Activated T-cell treated with anti-CD3 and anti-CD28 coated beads, Interleukin-2, amount 50 U/mL, for 24 hours (primary cell): ENCODE measurements at regions not wholly inside any gene's neighbourhood (a gene's known extent, or its start where the extent isn't known, plus 50 kb on each side); places are given as distances from the start of the nearest gene placed in this dataset.
"Not testable (repeated sequence)": the region's sequence is repeated elsewhere in the genome, so short reads cannot be mapped to it uniquely, and the experiment has no call there.

Source experiments
- DNase-seq: peaks from one replicate; pipeline ENCODE4 v3.0.0-alpha.2; 2020
- H3K27ac Mint-ChIP-seq: 2 replicates; pipeline ENCODE4 v1.8.0; 2020; ENCODE audit warnings: mild to moderate bottlenecking, mixed read lengths
- H3K27me3 Mint-ChIP-seq: 2 replicates; pipeline ENCODE4 v1.8.0; 2020; ENCODE audit warnings: mixed read lengths
- H3K36me3 Mint-ChIP-seq: 2 replicates; pipeline ENCODE4 v1.8.0; 2020; ENCODE audit warnings: low read depth, mixed read lengths
- H3K4me1 Mint-ChIP-seq: 2 replicates; pipeline ENCODE4 v1.8.0; 2020; ENCODE audit warnings: low read depth, mixed read lengths
- H3K4me3 Mint-ChIP-seq: 2 replicates; pipeline ENCODE4 v1.8.0; 2020; ENCODE audit warnings: mild to moderate bottlenecking, moderate library complexity, mixed read lengths
- H3K9me3 Mint-ChIP-seq: 2 replicates; pipeline ENCODE4 v1.8.0; 2020; ENCODE audit warnings: mixed read lengths

DNA sequence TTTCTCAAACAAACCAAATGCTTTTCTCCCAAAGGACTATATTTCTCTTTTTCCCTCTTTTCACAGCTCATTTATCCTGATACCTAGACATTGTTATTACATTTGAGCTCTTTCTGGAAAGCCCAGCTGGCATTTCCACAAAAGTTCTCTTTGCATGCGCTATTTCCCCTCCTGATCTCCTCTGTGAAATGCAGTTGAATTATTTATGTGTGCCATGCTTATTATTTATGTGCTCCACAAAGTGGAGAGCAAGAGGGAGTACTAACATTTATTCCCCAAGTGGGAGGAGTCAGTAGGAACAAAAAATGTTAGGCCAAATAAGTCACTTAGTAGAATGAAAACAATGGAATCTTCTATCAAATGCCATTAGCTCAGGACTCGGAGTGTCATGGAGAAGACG lies 626.6 kb upstream of the IGFBP7 start:
- no peaks in the 10 kb centered on the region for H3K36me3 Mint-ChIP-seq
- H3K27ac Mint-ChIP-seq: no peak overlapping the region
- H3K4me3 Mint-ChIP-seq: no peak overlapping the region
- H3K27me3 Mint-ChIP-seq: no peaks in the 10 kb centered on the region
- DNase-seq: no peak
- H3K9me3 Mint-ChIP-seq: peaks cover 11% of the 10 kb centered on the region
- no peaks in the 10 kb centered on the region for H3K4me1 Mint-ChIP-seq

DNA sequence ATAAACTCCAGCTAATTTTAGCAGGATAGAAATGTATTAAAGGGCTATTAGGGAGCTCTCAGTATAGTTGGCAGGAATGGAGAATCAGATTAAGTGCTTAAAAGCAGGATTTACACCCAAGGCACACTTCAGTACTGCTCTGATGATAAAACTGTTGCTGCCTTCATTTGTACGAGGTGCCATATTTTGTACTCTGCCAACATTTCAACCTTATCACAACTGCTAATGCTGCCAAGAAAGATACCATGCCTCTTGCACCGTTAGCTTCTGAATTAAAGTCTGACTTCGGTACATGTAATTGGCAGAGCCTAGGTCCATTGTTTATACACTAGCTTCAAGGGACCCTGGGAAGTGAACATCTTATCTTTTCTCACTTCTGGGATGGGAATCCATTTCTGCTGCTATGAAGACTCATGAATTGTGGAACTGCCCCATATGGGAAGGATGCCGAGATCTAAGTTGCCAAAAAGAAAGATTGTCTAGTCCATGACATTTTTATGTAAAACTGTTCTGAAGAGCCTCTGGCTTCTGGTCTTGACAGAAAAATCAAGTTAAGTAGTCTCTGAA lies 624.0 kb upstream of the IGFBP7 start:
- Mint-ChIP-seq H3K9me3 (peaks cover 11% of the 10 kb centered on the region), H3K27ac (no peak overlapping the region), H3K27me3 (no peaks in the 10 kb centered on the region), H3K4me1 (no peaks in the 10 kb centered on the region), H3K4me3 (no peak overlapping the region), H3K36me3 (no peaks in the 10 kb centered on the region)
- DNase-seq: no peak

DNA sequence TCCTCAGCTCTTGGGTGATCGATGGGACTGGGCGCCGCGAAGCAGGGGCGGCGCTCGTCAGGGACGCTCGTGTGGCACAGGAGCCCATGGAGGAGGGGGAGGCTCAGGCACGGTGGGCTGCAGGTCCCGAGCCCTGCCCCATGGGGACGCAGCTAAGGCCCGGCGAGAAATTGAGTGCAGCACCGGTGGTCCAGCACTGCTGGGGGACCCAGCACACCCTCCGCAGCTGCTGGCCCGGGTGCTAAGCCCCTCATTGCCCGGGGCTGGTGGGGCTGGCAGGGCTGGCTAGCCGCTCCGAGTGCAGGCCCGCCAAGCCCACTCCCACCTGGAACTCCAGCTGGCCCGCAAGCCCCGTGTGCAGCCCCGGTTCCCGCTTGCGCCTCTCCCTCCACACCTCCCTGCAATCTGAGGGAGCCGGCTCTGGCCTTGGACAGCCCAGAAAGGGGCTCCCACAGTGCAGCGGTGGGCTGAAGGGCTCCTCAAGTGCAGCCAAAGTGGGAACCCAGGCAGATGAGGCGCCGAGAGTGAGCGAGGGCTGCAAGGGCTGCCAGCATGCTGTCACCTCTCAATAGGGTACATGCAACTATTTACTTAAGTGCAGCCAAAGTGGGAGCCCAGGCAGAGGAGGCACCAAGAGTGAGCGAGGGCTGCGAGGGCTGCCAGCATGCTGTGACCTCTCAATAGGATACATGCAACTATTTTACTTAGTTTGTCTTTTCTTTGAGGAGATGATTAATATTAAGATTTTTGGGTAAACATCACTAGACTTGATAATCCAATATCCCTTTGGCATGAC lies 619.8 kb upstream of the IGFBP7 start:
- H3K36me3 Mint-ChIP-seq, H3K27me3 Mint-ChIP-seq, H3K27ac Mint-ChIP-seq, H3K4me1 Mint-ChIP-seq, H3K9me3 Mint-ChIP-seq, DNase-seq, H3K4me3 Mint-ChIP-seq: not testable (repeated sequence)

DNA sequence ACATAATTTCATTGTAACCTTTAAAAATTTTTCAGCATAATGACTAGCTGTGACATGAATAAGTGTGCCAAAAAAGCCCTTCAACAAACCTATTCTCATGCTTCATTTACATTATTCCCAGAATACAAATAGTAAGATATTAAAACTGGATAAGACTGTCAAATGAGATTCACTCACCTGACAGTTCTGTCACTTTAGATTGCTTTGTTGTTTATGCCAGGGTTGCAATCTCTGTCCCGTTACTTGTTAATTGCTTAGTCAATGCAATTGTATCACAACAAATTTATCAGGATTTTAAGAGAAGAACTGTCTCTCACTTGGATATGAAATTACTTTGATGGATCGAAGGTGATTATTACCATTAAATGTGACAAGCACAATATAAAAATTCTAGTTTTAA lies 616.0 kb upstream of the IGFBP7 start:
- DNase-seq: no peak
- Mint-ChIP-seq H3K4me1 (no peaks in the 10 kb centered on the region), H3K4me3 (no peak overlapping the region), H3K36me3 (no peaks in the 10 kb centered on the region), H3K9me3 (peaks cover 15% of the 10 kb centered on the region), H3K27me3 (no peaks in the 10 kb centered on the region), H3K27ac (no peak overlapping the region)

DNA sequence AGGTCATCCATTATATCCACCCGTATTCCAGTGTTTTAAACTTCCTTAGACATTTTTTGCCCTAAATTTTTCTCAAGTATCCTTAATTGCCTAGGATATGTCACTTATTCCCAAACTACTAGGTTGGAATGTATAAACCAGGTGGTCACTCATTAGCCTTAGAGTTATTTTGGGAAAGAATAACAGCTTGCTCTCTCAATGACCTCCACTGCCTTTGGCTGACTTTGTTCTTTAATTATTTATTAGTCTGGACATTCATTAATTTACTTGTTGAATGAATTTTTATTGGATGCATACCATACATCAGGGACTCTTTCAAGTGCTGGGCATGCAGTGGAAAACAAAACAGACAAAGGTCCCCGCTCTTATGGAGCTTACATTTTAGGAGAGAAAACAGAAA lies 609.3 kb upstream of the IGFBP7 start:
- Mint-ChIP-seq H3K4me1 (no peaks in the 10 kb centered on the region), H3K9me3 (peaks cover 17% of the 10 kb centered on the region), H3K36me3 (no peaks in the 10 kb centered on the region), H3K27ac (no peak overlapping the region), H3K4me3 (no peak overlapping the region), H3K27me3 (no peaks in the 10 kb centered on the region)
- DNase-seq: no peak

DNA sequence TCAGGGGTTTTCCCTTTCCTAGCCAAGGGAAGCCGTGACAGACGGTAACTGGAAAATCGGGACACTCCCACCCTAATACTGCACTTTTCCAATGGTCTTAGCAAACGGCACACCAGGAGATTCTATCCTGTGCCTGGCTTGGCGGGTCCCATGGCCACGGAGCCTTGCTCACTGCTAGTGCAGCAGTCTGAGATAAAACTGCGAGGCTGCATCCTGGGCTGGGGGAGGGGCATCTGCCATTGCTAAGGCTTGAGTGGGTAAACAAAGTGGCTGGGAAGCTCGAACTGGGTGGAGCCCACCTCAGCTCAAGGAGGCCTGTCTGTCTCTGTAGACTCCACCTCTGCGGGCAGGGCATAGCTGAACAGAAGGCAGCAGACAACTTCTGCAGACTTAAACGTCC lies 604.1 kb upstream of the IGFBP7 start:
- DNase-seq: not testable (repeated sequence)

DNA sequence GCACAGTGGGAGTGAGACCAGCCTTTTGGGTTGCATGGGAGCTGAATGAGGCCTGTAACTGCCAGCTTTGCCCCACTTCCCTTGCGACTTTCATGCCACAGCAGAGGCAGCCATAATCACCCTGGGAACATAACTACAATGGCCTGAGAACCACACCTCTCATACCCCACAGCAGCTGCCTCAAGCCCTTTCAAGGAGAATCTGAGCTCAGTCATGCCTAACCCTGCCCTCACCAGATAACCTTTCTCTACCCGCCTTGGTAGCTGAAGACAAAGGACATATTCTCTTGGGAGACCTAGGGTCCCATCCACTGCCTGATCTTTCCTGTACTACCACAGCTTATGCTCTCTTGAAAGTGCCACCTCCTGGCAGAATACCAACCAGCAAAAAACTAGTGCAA lies 599.9 kb upstream of the IGFBP7 start:
- H3K27me3 Mint-ChIP-seq: no peaks in the 10 kb centered on the region
- no peak for DNase-seq
- H3K4me1 Mint-ChIP-seq: no peaks in the 10 kb centered on the region
- no peak overlapping the region for H3K27ac Mint-ChIP-seq
- peaks cover 12% of the 10 kb centered on the region for H3K9me3 Mint-ChIP-seq
- H3K36me3 Mint-ChIP-seq: no peaks in the 10 kb centered on the region
- no peak overlapping the region for H3K4me3 Mint-ChIP-seq

More for the DNA sequence above, 604.1 kb upstream of the IGFBP7 start:
- H3K27me3 Mint-ChIP-seq, H3K27ac Mint-ChIP-seq, H3K9me3 Mint-ChIP-seq, H3K4me1 Mint-ChIP-seq, H3K36me3 Mint-ChIP-seq, H3K4me3 Mint-ChIP-seq: not testable (repeated sequence)

DNA sequence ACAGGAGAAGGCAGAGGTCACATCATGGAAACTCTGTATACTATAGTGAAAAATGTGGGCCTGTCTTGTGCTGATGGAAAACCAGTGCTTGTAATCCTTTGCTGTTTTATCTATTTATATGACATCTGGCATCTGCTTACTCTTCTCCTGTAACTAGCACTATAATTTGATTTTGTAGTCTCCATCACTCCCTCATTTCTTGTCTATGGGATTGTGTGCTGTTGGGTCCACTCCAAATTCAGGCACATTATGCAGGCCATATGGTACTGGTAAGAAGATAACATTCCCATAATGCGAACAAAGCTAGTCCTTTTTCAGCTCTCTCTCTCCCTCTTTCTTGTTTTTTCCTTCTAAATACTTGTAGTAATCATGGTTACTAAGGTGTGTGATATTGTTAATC lies 581.2 kb upstream of the IGFBP7 start:
- H3K27ac Mint-ChIP-seq: no peak overlapping the region
- peaks cover 14% of the 10 kb centered on the region for H3K9me3 Mint-ChIP-seq
- no peaks in the 10 kb centered on the region for H3K36me3 Mint-ChIP-seq
- no peaks in the 10 kb centered on the region for H3K27me3 Mint-ChIP-seq
- H3K4me3 Mint-ChIP-seq: no peak overlapping the region
- no peak for DNase-seq
- H3K4me1 Mint-ChIP-seq: no peaks in the 10 kb centered on the region

DNA sequence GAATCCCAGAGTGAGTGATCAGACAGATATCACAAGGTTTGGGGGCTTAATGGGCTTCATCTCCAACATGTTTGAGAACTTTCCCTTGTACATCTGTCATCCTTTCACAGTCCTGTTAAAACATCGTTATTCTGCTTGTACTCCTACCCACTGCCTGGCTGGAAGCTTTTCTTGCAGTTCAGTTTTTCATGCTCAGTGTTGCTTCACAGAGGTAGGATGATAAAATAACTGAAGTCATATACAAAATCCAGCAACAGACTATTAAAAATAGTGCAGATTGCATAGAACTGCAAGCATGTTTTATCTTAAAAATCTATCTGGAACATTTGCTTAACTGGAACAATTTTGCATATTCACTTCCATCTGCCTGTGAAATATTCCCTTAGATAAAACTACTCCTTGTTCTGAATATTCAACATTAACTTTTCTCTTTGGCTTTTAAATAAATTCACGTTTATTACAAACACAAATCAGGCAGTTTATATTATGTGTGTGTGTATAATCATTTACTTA lies 579.6 kb upstream of the IGFBP7 start:
- no peak overlapping the region for H3K4me3 Mint-ChIP-seq

DNA sequence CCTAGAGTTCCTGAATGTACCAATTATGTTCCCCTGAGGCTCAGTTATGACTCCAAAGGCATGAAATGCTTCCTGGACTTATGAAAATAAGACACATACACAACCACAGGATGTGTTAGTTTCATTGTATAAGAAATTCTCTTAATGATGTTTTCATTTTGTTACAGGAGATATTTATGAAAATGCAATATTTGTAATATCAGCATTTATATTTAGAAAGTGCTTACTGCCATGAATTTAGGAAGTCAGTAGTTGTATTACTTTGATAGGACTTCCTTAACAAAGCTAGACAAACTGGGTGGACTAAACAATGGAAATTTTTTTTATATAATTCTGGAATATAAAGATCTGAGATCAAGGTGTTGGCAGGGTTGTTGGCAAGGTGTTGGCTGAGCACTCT lies 572.1 kb upstream of the IGFBP7 start:
- Mint-ChIP-seq H3K4me1 (no peaks in the 10 kb centered on the region), H3K36me3 (no peaks in the 10 kb centered on the region), H3K4me3 (no peak overlapping the region), H3K27ac (no peak overlapping the region), H3K9me3 (peaks cover 2% of the 10 kb centered on the region), H3K27me3 (no peaks in the 10 kb centered on the region)
- DNase-seq: no peak

More for the DNA sequence above, 579.6 kb upstream of the IGFBP7 start:
- H3K9me3 Mint-ChIP-seq: peaks cover 14% of the 10 kb centered on the region
- no peak for DNase-seq
- no peaks in the 10 kb centered on the region for H3K36me3 Mint-ChIP-seq
- no peaks in the 10 kb centered on the region for H3K4me1 Mint-ChIP-seq
- H3K27ac Mint-ChIP-seq: no peak overlapping the region
- no peaks in the 10 kb centered on the region for H3K27me3 Mint-ChIP-seq

DNA sequence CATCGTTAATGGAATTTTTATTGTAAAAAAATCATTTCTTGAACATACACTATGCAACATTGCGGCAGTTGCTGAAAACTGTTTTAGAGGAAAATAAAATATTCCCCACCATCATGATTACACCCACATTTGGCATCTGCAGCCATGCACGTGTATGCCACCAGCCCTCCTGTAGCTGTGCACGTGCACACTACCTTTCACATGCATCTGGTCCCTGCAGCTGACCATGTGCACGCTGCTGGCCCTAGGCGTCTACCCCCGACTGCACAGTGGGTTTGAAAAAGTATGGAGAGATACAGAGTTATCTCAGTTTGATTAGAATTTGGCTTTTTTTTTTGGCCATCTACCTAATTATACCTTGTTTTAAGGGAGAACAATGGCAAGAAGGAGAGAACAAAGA lies 569.8 kb upstream of the IGFBP7 start:
- H3K27me3 Mint-ChIP-seq: no peaks in the 10 kb centered on the region
- H3K27ac Mint-ChIP-seq: no peak overlapping the region
- no peaks in the 10 kb centered on the region for H3K36me3 Mint-ChIP-seq
- no peak for DNase-seq
- H3K4me3 Mint-ChIP-seq: no peak overlapping the region
- no peaks in the 10 kb centered on the region for H3K4me1 Mint-ChIP-seq
- H3K9me3 Mint-ChIP-seq: no peaks in the 10 kb centered on the region

DNA sequence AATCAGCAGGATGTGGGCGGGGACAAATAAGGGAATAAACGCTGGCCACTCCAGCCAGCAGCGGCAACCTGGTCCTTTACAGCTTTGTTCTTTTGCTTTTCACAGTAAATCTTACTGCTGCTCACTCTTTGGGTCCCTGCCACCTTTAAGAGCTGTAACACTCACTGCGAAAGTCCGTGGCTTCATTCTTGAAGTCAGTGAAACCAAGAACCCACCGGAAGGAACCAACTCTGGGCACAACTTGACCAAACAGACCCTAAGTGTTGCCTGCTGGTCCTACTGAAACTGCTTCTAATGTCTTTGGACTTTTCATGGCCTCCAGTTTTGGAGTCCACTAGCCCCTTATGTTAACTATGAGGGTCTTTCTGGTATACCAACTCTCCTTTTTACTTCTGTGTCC lies 566.2 kb upstream of the IGFBP7 start:
- no peak for DNase-seq
- no peak overlapping the region for H3K4me3 Mint-ChIP-seq
- peaks cover 4% of the 10 kb centered on the region for H3K9me3 Mint-ChIP-seq
- no peaks in the 10 kb centered on the region for H3K27me3 Mint-ChIP-seq
- no peaks in the 10 kb centered on the region for H3K4me1 Mint-ChIP-seq
- no peak overlapping the region for H3K27ac Mint-ChIP-seq
- H3K36me3 Mint-ChIP-seq: no peaks in the 10 kb centered on the region

DNA sequence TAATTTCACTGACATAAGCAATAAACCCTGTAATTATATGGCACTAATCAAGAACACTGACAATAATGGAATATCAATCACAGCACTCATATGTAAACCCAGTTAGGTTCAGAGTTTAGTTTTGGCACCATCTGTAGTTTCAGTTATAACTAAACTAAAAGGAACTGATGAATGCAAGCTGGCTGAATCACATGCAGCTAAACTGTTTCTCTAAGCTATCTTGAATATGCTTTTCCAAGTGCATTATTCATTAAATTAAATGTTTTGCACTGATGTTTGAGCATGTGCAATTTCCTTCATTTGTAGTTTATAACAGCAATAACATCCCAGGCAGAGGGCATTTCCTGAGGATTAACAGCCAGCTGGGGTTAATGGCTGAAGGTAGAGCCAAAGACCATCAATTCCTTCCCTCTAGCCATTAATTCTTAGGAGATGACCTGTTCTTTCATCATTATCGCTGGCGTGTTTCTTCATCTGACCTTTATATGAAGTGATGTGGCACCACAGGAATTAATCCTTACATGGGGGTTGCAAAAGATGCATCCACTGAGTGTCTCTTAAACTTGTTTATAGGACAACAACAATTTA lies 562.8 kb upstream of the IGFBP7 start:
- DNase-seq: no peak
- H3K9me3 Mint-ChIP-seq: peaks cover 4% of the 10 kb centered on the region
- no peaks in the 10 kb centered on the region for H3K27me3 Mint-ChIP-seq
- no peak overlapping the region for H3K4me3 Mint-ChIP-seq
- no peak overlapping the region for H3K27ac Mint-ChIP-seq
- no peaks in the 10 kb centered on the region for H3K36me3 Mint-ChIP-seq
- no peaks in the 10 kb centered on the region for H3K4me1 Mint-ChIP-seq

DNA sequence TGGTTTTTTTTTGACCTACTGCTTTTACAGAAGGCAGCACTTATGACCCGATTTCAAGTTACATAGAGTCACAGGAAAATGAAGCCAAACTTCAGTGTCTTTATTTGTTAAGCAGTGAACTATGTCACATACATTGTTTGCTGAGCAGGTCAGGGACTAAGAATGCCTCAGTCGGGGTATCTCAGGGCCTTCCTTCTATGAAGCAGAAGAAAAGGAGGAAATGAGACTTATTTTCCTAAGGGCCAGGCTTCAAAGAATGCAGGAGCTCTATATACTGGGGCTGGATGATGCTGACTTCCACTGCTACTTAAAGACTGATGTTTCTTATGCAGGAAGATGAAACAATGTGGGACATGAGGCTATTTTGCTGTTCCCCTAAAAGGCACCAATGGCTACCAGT lies 558.4 kb upstream of the IGFBP7 start:
- H3K27me3 Mint-ChIP-seq: no peaks in the 10 kb centered on the region
- no peak for DNase-seq
- H3K36me3 Mint-ChIP-seq: no peaks in the 10 kb centered on the region
- H3K4me3 Mint-ChIP-seq: no peak overlapping the region
- no peaks in the 10 kb centered on the region for H3K4me1 Mint-ChIP-seq
- no peak overlapping the region for H3K27ac Mint-ChIP-seq
- peaks cover 7% of the 10 kb centered on the region for H3K9me3 Mint-ChIP-seq

DNA sequence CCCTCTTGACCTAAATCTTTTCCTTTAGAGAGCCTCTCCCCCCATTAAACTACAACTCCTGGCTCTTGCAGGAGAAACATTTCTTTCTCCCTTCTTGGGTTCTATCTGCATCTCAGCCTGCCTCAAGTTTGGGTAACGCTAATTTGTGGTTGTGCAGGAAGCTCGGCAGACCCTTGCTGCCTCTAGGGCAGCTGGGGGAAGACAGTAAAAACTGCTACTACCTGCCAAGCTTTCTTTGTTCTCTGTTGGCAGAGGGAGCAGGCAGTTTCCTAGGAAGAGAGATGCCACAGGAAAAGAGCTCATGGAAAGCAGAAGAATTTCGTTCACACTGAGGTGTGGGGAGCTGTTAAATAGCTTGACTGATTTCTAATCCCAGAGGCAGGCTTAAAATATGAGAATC lies 555.6 kb upstream of the IGFBP7 start:
- Mint-ChIP-seq H3K27ac (no peak overlapping the region), H3K9me3 (peaks cover 6% of the 10 kb centered on the region), H3K27me3 (no peaks in the 10 kb centered on the region), H3K4me1 (no peaks in the 10 kb centered on the region), H3K4me3 (no peak overlapping the region), H3K36me3 (no peaks in the 10 kb centered on the region)
- no peak for DNase-seq
